GM12873 (cell line): ENCODE measurements at regions not wholly inside any gene's neighbourhood (a gene's known extent, or its start where the extent isn't known, plus 50 kb on each side); places are given as distances from the start of the nearest gene placed in this dataset.

Source experiments
- TF ChIP-seq, protein P1 (sequence below): IDR thresholded peaks from 2 replicates; pipeline ENCODE4 v1.5.1; 2012; ENCODE audit warnings: low read depth, mild to moderate bottlenecking, moderate library complexity, low read length, control low read depth; ENCODE audit not compliant: insufficient read depth; ENCODE audit errors: missing control alignments

DNA sequence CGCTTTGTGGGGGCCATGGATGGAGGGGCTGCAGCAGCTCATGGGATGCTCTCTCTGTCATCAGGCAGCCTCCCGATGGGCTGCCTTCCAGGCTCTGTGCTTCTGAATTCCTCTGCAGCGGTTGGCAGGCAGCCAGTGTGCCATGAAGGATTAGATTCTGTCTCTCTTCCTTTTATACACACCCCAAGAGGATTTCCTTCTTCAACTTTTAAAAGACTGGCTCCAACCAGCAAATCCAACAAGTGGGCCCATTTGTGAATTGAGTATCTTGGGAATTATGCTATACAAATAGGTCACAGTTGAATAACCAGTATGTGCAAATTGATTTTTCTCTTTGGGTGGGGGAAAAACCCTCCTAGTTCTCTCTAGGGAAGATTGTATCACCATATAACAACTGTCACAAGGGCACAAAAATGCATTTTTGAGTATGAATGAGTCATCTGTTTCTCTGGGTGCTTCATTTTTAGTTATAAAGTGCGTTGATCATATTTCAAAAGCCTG, 96.8 kb upstream of the FAT1 start:
- TF ChIP-seq, protein P1, sequence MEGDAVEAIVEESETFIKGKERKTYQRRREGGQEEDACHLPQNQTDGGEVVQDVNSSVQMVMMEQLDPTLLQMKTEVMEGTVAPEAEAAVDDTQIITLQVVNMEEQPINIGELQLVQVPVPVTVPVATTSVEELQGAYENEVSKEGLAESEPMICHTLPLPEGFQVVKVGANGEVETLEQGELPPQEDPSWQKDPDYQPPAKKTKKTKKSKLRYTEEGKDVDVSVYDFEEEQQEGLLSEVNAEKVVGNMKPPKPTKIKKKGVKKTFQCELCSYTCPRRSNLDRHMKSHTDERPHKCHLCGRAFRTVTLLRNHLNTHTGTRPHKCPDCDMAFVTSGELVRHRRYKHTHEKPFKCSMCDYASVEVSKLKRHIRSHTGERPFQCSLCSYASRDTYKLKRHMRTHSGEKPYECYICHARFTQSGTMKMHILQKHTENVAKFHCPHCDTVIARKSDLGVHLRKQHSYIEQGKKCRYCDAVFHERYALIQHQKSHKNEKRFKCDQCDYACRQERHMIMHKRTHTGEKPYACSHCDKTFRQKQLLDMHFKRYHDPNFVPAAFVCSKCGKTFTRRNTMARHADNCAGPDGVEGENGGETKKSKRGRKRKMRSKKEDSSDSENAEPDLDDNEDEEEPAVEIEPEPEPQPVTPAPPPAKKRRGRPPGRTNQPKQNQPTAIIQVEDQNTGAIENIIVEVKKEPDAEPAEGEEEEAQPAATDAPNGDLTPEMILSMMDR: no peak

DNA sequence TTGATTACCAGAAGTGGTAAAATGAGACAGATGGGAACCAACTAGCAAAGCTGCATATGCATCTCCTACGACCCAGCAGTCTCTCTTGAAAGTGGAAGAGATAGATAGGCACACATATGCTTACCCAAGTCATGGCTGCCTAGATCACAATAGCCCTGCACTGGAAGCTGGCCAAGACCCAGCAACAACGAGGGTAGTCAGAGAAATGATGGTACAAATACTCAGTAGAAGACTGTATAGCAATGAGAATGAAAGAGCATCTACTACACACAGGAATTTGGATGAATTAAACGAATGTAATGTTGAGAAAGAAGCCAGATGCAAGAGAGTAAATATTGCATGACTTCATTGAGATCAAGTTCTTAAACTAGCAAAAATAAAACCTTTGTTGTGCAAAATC, 100.3 kb upstream of the FAT1 start:
- TF ChIP-seq, protein P1: no peak

DNA sequence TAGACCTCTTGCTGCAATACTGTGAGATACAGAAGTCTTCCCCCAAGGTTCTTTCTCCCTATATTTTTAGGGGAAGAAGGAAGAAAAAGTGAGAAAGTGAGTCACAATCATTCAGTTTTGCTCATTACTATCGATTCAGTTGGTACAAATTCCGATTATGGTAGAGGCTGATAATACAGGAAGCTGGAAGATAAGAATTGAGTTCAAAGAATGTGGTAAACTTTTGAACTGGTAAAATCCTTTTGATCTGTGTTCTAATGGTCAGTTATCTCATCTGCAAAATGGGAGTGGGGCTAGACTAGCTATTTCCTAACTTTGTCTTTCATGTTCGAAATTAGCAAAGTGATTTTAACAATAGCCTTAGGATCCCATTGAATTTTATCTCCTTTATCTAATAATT, 101.4 kb upstream of the FAT1 start:
- TF ChIP-seq, protein P1: no peak

DNA sequence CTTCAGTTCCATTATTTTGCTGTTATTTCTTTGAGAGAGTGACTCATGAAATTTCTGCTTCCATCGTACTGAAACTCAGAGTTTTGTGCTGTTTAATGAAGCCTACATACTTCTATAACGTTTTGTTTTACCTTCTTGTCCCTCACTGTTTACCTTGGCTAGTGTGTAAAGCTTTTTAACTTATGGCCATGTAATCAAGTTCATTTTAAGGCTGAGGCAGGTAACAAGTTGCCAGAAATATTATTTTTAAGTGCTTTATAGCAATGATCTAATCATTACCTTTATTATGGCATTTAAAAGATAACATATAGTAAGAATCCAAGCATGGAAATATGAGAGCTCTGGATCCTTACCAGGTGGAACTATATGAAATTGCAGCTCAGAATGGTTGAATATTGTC, 102.3 kb upstream of the FAT1 start:
- TF ChIP-seq, protein P1: no peak

DNA sequence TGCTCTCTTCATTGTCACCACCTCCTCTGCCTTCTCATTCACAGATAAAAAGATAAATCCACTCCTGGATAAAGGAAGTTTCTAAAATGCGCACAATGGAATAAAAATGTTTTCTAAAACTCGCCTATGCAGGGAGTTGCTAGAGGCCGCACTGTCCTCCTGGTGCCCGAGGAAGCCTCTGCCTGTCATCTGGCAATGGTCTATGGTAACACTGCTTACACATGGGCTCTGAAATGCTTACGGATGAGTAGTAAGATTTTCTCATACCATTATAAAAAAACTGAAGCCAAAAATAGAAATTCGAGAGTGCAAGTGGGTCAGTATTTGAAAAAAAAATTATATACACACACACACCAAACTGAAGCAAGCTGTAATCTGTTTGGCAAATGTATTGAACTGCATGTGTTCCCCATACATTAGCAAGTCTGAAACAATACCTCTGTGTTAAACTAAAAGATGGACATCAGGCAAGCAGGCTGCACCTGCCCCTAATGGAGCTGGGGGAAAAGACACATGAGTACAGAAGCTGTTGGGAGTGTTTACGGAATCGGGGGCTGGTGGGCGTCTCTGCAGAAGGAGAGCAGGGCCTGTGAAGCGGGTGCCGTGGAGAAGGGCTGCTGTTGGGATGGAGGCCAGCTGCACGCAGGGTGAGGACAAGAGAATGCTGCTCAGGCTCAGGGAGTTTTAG, 103.3 kb upstream of the FAT1 start:
- TF ChIP-seq, protein P1: no peak

DNA sequence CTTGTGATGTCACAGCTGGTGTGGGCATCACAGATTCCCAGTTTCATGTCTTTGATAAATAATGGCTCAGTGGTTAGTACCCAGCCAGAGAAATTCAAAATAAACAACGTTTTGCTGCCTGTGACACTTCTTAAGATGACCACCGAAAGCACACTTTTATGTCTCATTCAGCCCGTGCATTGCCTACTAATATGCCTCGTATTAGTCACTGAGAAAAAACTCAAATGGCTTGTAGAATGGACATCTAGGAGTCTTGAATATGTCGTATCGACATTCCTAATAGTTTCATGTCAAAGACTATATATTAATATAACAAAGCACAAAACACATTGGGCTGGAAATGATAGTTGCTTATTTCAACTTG, 103.9 kb upstream of the FAT1 start:
- TF ChIP-seq, protein P1: no peak

DNA sequence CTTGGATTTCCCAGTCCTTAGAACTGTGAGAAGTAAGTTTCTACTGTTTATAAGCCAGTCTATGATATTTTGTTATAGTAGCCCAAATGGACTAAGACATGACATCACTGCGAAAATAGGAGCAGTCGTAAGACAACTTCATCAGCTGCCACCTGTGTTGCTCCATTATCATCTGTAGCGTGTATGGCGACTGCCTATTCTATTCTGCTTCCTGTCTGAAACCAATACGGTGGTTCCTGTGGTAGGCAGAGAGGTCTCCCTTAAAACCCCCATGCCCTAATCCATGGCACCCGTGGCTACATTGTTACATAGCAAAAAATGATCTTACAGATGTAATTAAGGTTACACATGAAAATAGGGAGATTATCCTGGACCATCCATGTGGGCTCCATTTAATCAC, 105.4 kb upstream of the FAT1 start:
- TF ChIP-seq, protein P1: no peak
